ENCODE measurements at regions not wholly inside any gene's neighbourhood (a gene's known extent, or its start where the extent isn't known, plus 50 kb on each side); places are given as distances from the start of the nearest gene placed in this dataset.

DNA sequence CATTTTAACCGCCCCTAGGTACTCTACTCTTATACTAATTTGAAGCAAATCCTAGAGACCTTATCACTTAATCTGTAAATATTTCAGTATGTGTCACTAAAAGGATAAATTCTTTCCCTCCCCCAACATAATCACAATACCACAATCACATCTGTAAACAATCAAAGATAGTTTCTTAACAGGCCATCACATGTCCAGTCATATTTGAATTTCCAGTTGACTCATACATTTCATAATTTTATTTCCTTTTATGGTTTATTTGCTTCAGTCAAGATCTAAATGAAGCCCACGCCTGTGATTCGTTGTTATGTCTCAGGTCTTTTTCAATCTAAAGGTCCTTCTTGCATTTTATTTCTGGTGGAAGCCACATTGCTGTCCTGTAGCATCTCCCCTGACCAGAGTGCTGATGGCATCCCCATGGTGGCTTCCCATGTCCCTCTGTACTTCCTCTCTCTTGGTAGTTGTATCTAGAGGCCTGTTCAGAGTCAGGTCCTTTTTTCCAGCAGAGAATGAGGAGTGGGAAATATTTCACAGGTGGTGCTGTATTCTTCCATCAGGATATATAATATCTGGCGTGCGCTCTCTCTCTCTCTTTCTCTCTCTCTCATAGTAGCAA lies 128.6 kb upstream of the SLC22A23 start:
- no peak for DNase-seq

- no peak for DNase-seq
Measured at GRCh38 chr6:3584606-3585005, 127.8 kb upstream of the SLC22A23 start.

DNA sequence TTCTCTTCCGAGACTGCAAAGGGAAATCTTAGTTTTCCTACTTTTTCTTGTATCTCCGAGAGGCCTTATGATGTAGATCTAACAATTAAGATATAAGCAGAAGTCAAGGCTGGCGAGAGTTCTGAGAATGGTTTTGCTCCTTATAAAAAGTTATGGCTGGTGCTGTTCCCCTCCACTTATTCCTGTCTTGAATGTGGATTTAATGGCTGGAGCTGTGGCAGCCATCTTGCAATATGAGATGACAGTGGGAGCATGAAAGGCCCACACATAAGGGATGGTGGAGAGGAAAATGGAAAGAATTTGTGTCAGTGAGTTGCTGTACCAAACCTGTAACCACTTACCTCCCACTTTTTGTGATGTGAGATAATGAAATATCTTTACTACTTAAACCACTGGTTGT lies 124.6 kb upstream of the SLC22A23 start:
- no peak for DNase-seq

- DNase-seq: no peak
Measured at GRCh38 chr6:3579652-3580175, 122.9 kb upstream of the SLC22A23 start.

GRCh38 chr6:3578981-3579380 lies 122.1 kb upstream of the SLC22A23 start:
- no peak for DNase-seq

GRCh38 chr6:3577517-3577916 lies 120.7 kb upstream of the SLC22A23 start:
- DNase-seq: no peak

GRCh38 chr6:3575701-3576100 lies 118.9 kb upstream of the SLC22A23 start:
- DNase-seq: no peak

DNA sequence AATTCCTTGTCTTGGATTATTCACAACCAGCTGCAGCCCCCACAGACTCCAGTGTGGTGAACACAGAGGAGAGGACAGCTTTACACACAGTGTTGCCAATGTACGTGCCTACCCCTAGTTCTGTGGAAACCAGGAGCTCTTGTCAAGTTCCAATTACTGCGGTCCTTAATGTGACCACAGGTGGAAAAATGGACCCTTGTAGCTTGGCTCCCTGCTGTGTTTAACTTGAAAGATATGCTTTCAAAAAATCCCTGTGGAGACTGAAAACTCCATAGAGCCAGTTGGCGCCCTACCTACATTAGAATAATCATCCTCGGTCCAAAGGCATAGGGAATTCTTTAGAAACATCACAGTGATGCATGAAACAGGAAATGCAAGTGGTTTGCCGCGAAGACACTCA lies 118.3 kb upstream of the SLC22A23 start:
- DNase-seq: no peak

GRCh38 chr6:3573670-3574069 lies 116.8 kb upstream of the SLC22A23 start:
- no peak for DNase-seq

DNA sequence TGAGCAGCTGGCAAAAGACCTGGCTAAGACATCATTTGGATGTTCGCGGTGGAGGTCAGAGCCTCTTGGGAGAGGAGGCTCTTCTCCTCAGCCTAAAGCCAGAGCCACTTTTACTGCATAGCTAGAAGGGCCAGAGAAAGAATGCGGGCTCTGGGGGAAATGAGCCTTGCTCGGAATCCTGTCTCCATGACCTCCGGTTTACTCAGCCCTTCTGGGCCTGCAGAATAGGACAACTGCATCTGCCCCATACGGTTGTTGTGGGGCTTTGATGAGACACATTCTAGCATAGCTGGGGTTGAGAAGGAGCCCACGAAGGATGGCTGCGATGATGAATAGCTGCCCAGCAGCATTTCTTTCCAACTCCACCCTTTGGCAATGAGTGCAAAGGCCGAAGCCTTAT lies 115.0 kb upstream of the SLC22A23 start:
- DNase-seq: no peak

GRCh38 chr6:3571250-3571681 lies 114.4 kb upstream of the SLC22A23 start:
- no peak for DNase-seq

- no peak for DNase-seq
Measured at GRCh38 chr6:3569816-3570215, 113.0 kb upstream of the SLC22A23 start.

- DNase-seq: no peak
Measured at GRCh38 chr6:3568396-3569082, 111.7 kb upstream of the SLC22A23 start.

DNA sequence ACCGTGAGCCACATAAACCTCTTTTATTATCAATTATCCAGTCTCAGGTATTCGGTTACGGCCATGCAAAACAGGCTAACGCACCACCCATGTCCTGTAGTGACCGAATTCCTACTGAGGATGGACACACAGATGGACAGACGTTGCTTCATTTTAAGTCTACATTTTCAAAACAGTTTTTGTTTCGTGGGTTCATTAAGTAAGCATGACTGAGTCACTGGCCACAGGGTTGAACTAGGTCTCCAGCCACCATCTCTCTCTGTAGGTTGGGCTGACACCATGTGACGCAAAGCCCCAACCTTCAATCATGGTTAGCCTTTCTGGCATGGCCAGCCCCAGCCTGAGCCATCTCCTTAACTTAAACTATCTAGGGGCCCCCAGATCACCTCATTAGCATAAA lies 110.0 kb upstream of the SLC22A23 start:
- DNase-seq: no peak

- DNase-seq: no peak
Measured at GRCh38 chr6:3565291-3565690, 108.4 kb upstream of the SLC22A23 start.

- no peak for DNase-seq
Measured at GRCh38 chr6:3561725-3562124, 104.9 kb upstream of the SLC22A23 start.

DNA sequence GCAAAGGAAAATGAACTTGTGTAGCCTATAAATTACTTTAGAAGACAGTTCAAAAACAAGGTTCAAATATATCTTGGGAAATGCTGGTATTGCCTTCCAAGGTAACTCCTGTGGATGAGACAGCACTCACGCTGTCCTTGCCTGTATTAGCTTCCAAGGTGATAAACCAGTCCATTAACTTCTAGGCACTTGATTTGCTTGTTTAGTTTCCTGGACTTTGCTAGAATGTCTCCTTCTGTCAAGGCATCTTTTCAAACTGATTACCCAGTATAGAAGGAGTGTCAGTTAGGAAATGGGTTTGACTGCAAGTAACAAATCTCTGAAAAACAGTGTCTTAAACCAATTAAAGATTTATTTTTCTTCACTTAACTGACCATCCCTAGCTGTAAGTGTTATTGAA lies 103.4 kb upstream of the SLC22A23 start:
- no peak for DNase-seq

DNA sequence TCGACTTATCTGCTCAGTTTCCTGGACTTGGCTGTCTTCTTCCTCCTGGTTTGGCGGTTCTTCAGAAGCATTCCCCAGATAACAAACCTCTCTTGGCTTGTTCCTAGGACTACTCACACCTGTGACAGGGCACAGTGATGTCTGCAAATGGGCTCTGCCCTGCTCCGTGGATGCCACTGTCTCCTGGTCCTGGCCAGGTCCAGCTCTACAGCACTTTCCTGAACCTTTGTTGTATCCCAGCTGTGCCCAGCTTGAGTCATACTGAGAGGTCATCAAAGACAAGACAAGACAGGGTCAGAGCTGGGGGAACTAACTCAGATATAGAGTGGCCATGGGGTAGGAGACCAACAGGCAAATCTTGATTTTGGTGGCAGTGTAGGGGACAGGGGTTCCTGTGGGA lies 102.7 kb upstream of the SLC22A23 start:
- DNase-seq: no peak

- no peak for DNase-seq
Measured at GRCh38 chr6:3557336-3557735, 100.5 kb upstream of the SLC22A23 start.

GRCh38 chr6:3553254-3553653 lies 96.4 kb upstream of the SLC22A23 start:
- DNase-seq: no peak

GRCh38 chr6:3551716-3552511 lies 95.1 kb upstream of the SLC22A23 start:
- DNase-seq: no peak

GRCh38 chr6:3549314-3549940 lies 92.6 kb upstream of the SLC22A23 start:
- no peak for DNase-seq

DNA sequence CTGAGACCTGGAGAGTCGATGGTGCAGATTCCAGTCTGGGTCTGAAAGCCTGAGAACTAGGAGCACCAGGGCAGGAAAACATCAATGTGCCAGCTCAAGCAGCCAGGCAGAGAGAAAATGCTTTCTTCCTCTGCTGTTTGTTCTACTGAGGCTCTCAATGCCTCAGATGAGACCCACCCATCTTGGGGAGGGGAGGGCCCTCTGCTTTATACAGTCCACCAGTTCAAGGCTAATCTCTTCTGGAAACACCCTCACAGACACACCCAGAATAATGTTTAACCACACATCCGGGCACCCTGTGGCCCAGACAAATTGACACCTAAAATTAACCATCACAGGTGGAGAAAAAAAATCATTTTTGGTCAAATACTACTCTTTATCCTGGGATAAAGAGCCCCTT lies 89.3 kb upstream of the SLC22A23 start:
- DNase-seq: no peak
